H1 (cell line): ENCODE measurements at regions not wholly inside any gene's neighbourhood (a gene's known extent, or its start where the extent isn't known, plus 50 kb on each side); places are given as distances from the start of the nearest gene placed in this dataset.

Source experiments
- CTCF ChIA-PET: fragments of 300-600 bp; sonication (Branson Sonifier 250); formaldehyde crosslinking; loops from one replicate; lab custom pipeline; 2021; ENCODE audit not compliant: partially characterized antibody; lab: Charles Lee
- POLR2A ChIA-PET: fragments of 300-600 bp; sonication (Branson Sonifier 250); formaldehyde crosslinking; loops from one replicate; lab custom pipeline; 2021; ENCODE audit warnings: inconsistent platforms; ENCODE audit not compliant: partially characterized antibody; lab: Charles Lee
- DNase-seq, 2 experiments: peaks; one replicate each; pipeline versions ENCODE4 v3.0.0 to v3.0.0-alpha.2; 2010 to 2022; ENCODE audit warnings: low spot score in 2 of 2, low read depth in 1 of 2, mixed read lengths in 1 of 2
- FAIRE-seq: peaks from 2 replicates; lab custom pipeline; 2011; peaks lifted over from hg19 to GRCh38; lab: Jason Lieb, UNC
- H2AFZ ChIP-seq: 2 replicates; pipeline ENCODE4 v1.8.1; 2012; ENCODE audit warnings: low read length, inconsistent platforms
- H2AK5ac ChIP-seq: 2 replicates; pipeline ENCODE4 v1.6.1; 2013; ENCODE audit warnings: low read depth, low read length
- H2BK120ac ChIP-seq: replicated peaks from 2 replicates; pipeline ENCODE3; 2013; ENCODE audit warnings: low read depth, low read length, inconsistent platforms
- H2BK12ac ChIP-seq: 2 replicates; pipeline ENCODE4 v1.6.1; 2013; ENCODE audit warnings: low read depth, low read length
- H2BK15ac ChIP-seq: 2 replicates; pipeline ENCODE4 v1.6.1; 2013; ENCODE audit warnings: low read length
- H2BK20ac ChIP-seq: 2 replicates; pipeline ENCODE4 v1.6.1; 2013; ENCODE audit warnings: low read length
- H2BK5ac ChIP-seq: 2 replicates; pipeline ENCODE4 v1.6.1; 2013; ENCODE audit warnings: low read depth, low read length
- H3K14ac ChIP-seq: 2 replicates; pipeline ENCODE4 v1.6.1; 2013; ENCODE audit warnings: inconsistent platforms; ENCODE audit not compliant: insufficient read length
- H3K18ac ChIP-seq: 2 replicates; pipeline ENCODE4 v1.6.1; 2013; ENCODE audit warnings: low read length; ENCODE audit errors: extremely low read depth
- H3K23ac ChIP-seq: 2 replicates; pipeline ENCODE4 v1.6.1; 2013; ENCODE audit warnings: inconsistent platforms; ENCODE audit not compliant: insufficient read length
- H3K23me2 ChIP-seq: 2 replicates; pipeline ENCODE4 v1.6.1; 2013; ENCODE audit warnings: low read depth, low read length
- H3K27ac ChIP-seq: 2 replicates; pipeline ENCODE4 v1.6.1; 2011; ENCODE audit warnings: low read depth, low read length, inconsistent platforms
- H3K27me3 ChIP-seq, 4 experiments: replicated peaks in 1 of 4; 1 replicate in 1 of 4; 2 replicates in 3 of 4; pipeline versions ENCODE4 v1.6.1 to v1.8.1; 2011 to 2013; ENCODE audit warnings: low read length in 3 of 4, mild to moderate bottlenecking in 3 of 4, inconsistent platforms in 2 of 4, mixed read lengths in 2 of 4, moderate library complexity in 1 of 4; ENCODE audit not compliant: control insufficient read depth in 3 of 4, insufficient read depth in 3 of 4; ENCODE audit errors: extremely low read depth in 1 of 4
- H3K36me3 ChIP-seq, 4 experiments: 2 replicates each; pipeline versions ENCODE4 v1.6.1 to v1.8.1; 2011 to 2013; ENCODE audit warnings: mild to moderate bottlenecking in 4 of 4, low read length in 3 of 4, moderate library complexity in 2 of 4, control low read depth in 1 of 4, inconsistent platforms in 1 of 4; ENCODE audit not compliant: insufficient read depth in 4 of 4, control insufficient read depth in 2 of 4
- H3K4ac ChIP-seq: replicated peaks from 2 replicates; pipeline ENCODE3; 2013; ENCODE audit warnings: low read length, low read depth, mixed read lengths, inconsistent platforms; ENCODE audit not compliant: insufficient read length
- H3K4me1 ChIP-seq, 4 experiments: replicated peaks in 1 of 4; 1 replicate in 1 of 4; 2 replicates in 3 of 4; pipeline versions ENCODE4 v1.6.1 to v1.8.1; 2011 to 2013; ENCODE audit warnings: low read length in 3 of 4, inconsistent platforms in 2 of 4, mixed read lengths in 1 of 4; ENCODE audit not compliant: insufficient read depth in 4 of 4, control insufficient read depth in 3 of 4
- H3K4me2 ChIP-seq, 2 experiments: 2 replicates each; pipeline versions ENCODE4 v1.6.1 to v1.8.1; 2011 to 2013; ENCODE audit warnings: low read depth in 2 of 2, low read length in 2 of 2, control low read depth in 1 of 2, inconsistent platforms in 1 of 2, mild to moderate bottlenecking in 1 of 2; ENCODE audit not compliant: insufficient read depth in 1 of 2
- H3K4me3 ChIP-seq, 4 experiments: fragments of 200-600, 300-600 bp in 1 of 4; sonication (generic), shearing (Covaris generic), sonication (Bioruptor Twin) in 1 of 4; 2 replicates each; pipeline versions ENCODE4 v1.5.1 to v1.8.1; 2011 to 2016; ENCODE audit warnings: low read length in 4 of 4, low read depth in 3 of 4, control low read depth in 2 of 4, inconsistent platforms in 2 of 4, mild to moderate bottlenecking in 2 of 4, mixed read lengths in 1 of 4, moderate library complexity in 1 of 4; ENCODE audit not compliant: insufficient read depth in 2 of 4; ENCODE audit errors: extremely low read depth in 1 of 4
- H3K56ac ChIP-seq: replicated peaks from 2 replicates; pipeline ENCODE3; 2013; ENCODE audit warnings: low read depth, mild to moderate bottlenecking, mixed read lengths, low read length, inconsistent platforms; ENCODE audit not compliant: insufficient read length
- H3K79me1 ChIP-seq: 2 replicates; pipeline ENCODE4 v1.6.1; 2013; ENCODE audit warnings: low read depth, low read length, control low read depth
- H3K79me2 ChIP-seq, 2 experiments: 2 replicates each; pipeline versions ENCODE4 v1.6.1 to v1.8.1; 2012 to 2013; ENCODE audit warnings: low read length in 2 of 2, mild to moderate bottlenecking in 2 of 2, inconsistent platforms in 1 of 2; ENCODE audit not compliant: insufficient read depth in 2 of 2, control insufficient read depth in 1 of 2
- H3K9ac ChIP-seq, 4 experiments: replicated peaks in 1 of 4; 1 replicate in 1 of 4; 2 replicates in 3 of 4; pipeline versions ENCODE4 v1.6.1 to v1.8.1; 2011 to 2013; ENCODE audit warnings: low read depth in 3 of 4, low read length in 3 of 4, control low read depth in 2 of 4, mild to moderate bottlenecking in 2 of 4, moderate library complexity in 2 of 4, inconsistent platforms in 1 of 4; ENCODE audit errors: extremely low read depth in 1 of 4
- H3K9me3 ChIP-seq, 2 experiments: 2 replicates each; pipeline versions ENCODE4 v1.6.1 to v1.8.1; 2012 to 2013; ENCODE audit warnings: mild to moderate bottlenecking in 2 of 2, moderate library complexity in 2 of 2, control low read depth in 1 of 2, inconsistent platforms in 1 of 2, low read depth in 1 of 2, low read length in 1 of 2, mixed read lengths in 1 of 2; ENCODE audit not compliant: insufficient read depth in 2 of 2
- H4K20me1 ChIP-seq, 2 experiments: replicated peaks in 1 of 2; 2 replicates each; pipeline versions ENCODE3 to v1.8.1; 2011 to 2013; ENCODE audit warnings: inconsistent platforms in 2 of 2, low read length in 2 of 2, mild to moderate bottlenecking in 1 of 2; ENCODE audit not compliant: insufficient read depth in 2 of 2, control insufficient read depth in 1 of 2
- H4K5ac ChIP-seq: 2 replicates; pipeline ENCODE4 v1.6.1; 2013; ENCODE audit warnings: low read length, low read depth, mixed read lengths, inconsistent platforms; ENCODE audit not compliant: insufficient read length
- H4K8ac ChIP-seq: 2 replicates; pipeline ENCODE4 v1.8.0; 2013; ENCODE audit warnings: mild to moderate bottlenecking, moderate library complexity, low read length, inconsistent platforms; ENCODE audit not compliant: insufficient read depth; ENCODE audit errors: extremely low read depth
- H4K91ac ChIP-seq: replicated peaks from 2 replicates; pipeline ENCODE3; 2013; ENCODE audit warnings: low read length, mixed read lengths, inconsistent platforms; ENCODE audit not compliant: insufficient read length
- RAD21 ChIP-seq, 2 experiments: IDR thresholded peaks in 1 of 2; conservative IDR thresholded peaks in 1 of 2; 2 replicates each; pipeline ENCODE4 v1.6.1; 2011; ENCODE audit warnings: low read depth in 2 of 2, low read length in 2 of 2, improper control_type of control experiment in 1 of 2, inconsistent platforms in 1 of 2, mild to moderate bottlenecking in 1 of 2, moderate library complexity in 1 of 2
- SRF ChIP-seq: IDR thresholded peaks from 2 replicates; pipeline ENCODE4 v1.6.1; 2011; ENCODE audit warnings: mild to moderate bottlenecking, low read depth, low read length, moderate library complexity
- WGBS, 2 experiments: shearing (Covaris generic) in 1 of 2; methylation state at CpG; one replicate each; pipeline versions ENCODE4 v1.1.6 to v1.1.7; 2013 to 2015; ENCODE audit warnings: low lambda C conversion rate in 2 of 2, mixed read lengths in 2 of 2, inconsistent platforms in 1 of 2, low coverage in 1 of 2, missing lambda C conversion rate in 1 of 2; ENCODE audit not compliant: insufficient replicate concordance in 2 of 2, insufficient coverage in 1 of 2, insufficient read length in 1 of 2; ENCODE audit errors: extremely low coverage in 1 of 2, missing lambda C conversion rate in 1 of 2; 5-methylcytosine and 5-hydroxymethylcytosine counted together

- WGBS, 2 experiments: 95% methylated on average over 2 of the region's 2 CpGs; no CpG with 5 or more reads in 1 of the 2 experiments
- Histone ChIP-seq H2BK20ac (no peak overlapping the region), H3K9ac (no peak overlapping the region), H4K5ac (no peak overlapping the region), H3K79me1 (no peaks in the 10 kb centered on the region), H3K23me2 (no peaks in the 10 kb centered on the region), H4K8ac (no peak overlapping the region), H3K4me3 (no peak overlapping the region), H3K27ac (no peak overlapping the region), H4K20me1 (no peaks in the 10 kb centered on the region), H2AFZ (no peak overlapping the region), H3K9me3 (no peaks in the 10 kb centered on the region), H2BK5ac (no peak overlapping the region), H2AK5ac (no peak overlapping the region), H3K27me3 (no peaks in the 10 kb centered on the region), H3K4ac (no peak overlapping the region), H3K23ac (no peak overlapping the region), H3K14ac (no peak overlapping the region), H2BK12ac (no peak overlapping the region), H3K4me1 (no peaks in the 10 kb centered on the region), H3K4me2 (no peak overlapping the region), H2BK15ac (no peak overlapping the region), H3K36me3 (no peaks in the 10 kb centered on the region), H3K18ac (no peak overlapping the region), H4K91ac (no peak overlapping the region), H3K56ac (no peak overlapping the region), H3K79me2 (no peaks in the 10 kb centered on the region), H2BK120ac (no peak overlapping the region)
- FAIRE-seq: no peak
- ChIA-PET CTCF (interaction anchor here (0.6 to 1.5 kb wide), 4 partner anchors 9 to 116 kb away, joined by 3 to 4 read pairs (median 3); no protein-coding TSS in a partner anchor), POLR2A (no interaction called here)
- no peak for DNase-seq
- no peak for TF ChIP-seq RAD21 (IDR thresholded peaks at IDR 0.05 in 1 of 2, conservative IDR thresholded peaks at IDR 0.05 in 1 of 2; ENCODE audit: low read depth in 2 of 2, low read length in 2 of 2)
- TF ChIP-seq SRF: peak; percentile 91
Observed at GRCh38 chr14:86933460-86933859, 1059.5 kb downstream of the GALC start.
